ENCODE measurements at regions not wholly inside any gene's neighbourhood (a gene's known extent, or its start where the extent isn't known, plus 50 kb on each side); places are given as distances from the start of the nearest gene placed in this dataset.

GRCh38 chr3:127036209-127037020 is 53.5 kb downstream of the PLXNA1 start:
- Histone ChIP-seq H3K27me3 (no peaks in the 10 kb centered on the region), H3K9ac (ENCODE audit: low read depth in 2 of 2, low read length in 2 of 2) (peak overlapping the region; percentile 19 to 51), H3K27ac (peak overlapping the region; percentile 82), H3K4me1 (peaks cover 26% of the 10 kb centered on the region), H3K9me3 (no peaks in the 10 kb centered on the region), H3K36me3 (no peaks in the 10 kb centered on the region), H3K4me3 (no peak overlapping the region)
- DNase-seq: peak; percentile 64
- TF ChIP-seq CTCF (IDR thresholded peaks at IDR 0.05): no peak
- intact Hi-C loops (cut with DNase I): no loop called here

- no peak for DNase-seq
- Histone ChIP-seq H3K9ac (ENCODE audit: low read depth in 2 of 2, low read length in 2 of 2) (peak overlapping the region in 1 of 2 donors; percentile 51), H3K4me3 (no peak overlapping the region), H3K27ac (peak overlapping the region; percentile 82), H3K9me3 (no peaks in the 10 kb centered on the region), H3K27me3 (no peaks in the 10 kb centered on the region), H3K4me1 (peaks cover 26% of the 10 kb centered on the region), H3K36me3 (no peaks in the 10 kb centered on the region)
- no peak for TF ChIP-seq CTCF (IDR thresholded peaks at IDR 0.05)
- intact Hi-C loops (cut with DNase I): no loop called here
Measured at GRCh38 chr3:127037021-127037400, 54.1 kb downstream of the PLXNA1 start.

- no peak for TF ChIP-seq CTCF (IDR thresholded peaks at IDR 0.05)
- Histone ChIP-seq H3K36me3 (no peaks in the 10 kb centered on the region), H3K27ac (peak overlapping the region; percentile 82), H3K27me3 (no peaks in the 10 kb centered on the region), H3K9me3 (no peaks in the 10 kb centered on the region), H3K4me1 (peaks cover 26% of the 10 kb centered on the region), H3K4me3 (no peak overlapping the region), H3K9ac (ENCODE audit: low read depth in 2 of 2, low read length in 2 of 2) (peak overlapping the region in 1 of 2 donors; percentile 15)
- peak; percentile 85 for DNase-seq
- intact Hi-C loops (cut with DNase I): no loop called here
Measured at GRCh38 chr3:127037418-127037841, 54.5 kb downstream of the PLXNA1 start.

- TF ChIP-seq CTCF (IDR thresholded peaks at IDR 0.05): no peak
- Histone ChIP-seq H3K4me1 (peaks cover 26% of the 10 kb centered on the region), H3K36me3 (no peaks in the 10 kb centered on the region), H3K9ac (ENCODE audit: low read depth in 2 of 2, low read length in 2 of 2) (no peak overlapping the region), H3K27me3 (no peaks in the 10 kb centered on the region), H3K9me3 (no peaks in the 10 kb centered on the region), H3K4me3 (no peak overlapping the region), H3K27ac (no peak overlapping the region)
- intact Hi-C loops (cut with DNase I): no loop called here
- no peak for DNase-seq
Measured at GRCh38 chr3:127037971-127038446, 55.1 kb downstream of the PLXNA1 start.

- no peak for TF ChIP-seq CTCF (IDR thresholded peaks at IDR 0.05)
- intact Hi-C loops (cut with DNase I): no loop called here
- H3K9me3 ChIP-seq: no peaks in the 10 kb centered on the region
- no peaks in the 10 kb centered on the region for H3K27me3 ChIP-seq
- H3K4me3 ChIP-seq: no peak overlapping the region
- H3K27ac ChIP-seq: no peak overlapping the region
- H3K4me1 ChIP-seq: peaks cover 26% of the 10 kb centered on the region
- no peak for DNase-seq
- no peak overlapping the region for H3K9ac ChIP-seq (ENCODE audit: low read depth in 2 of 2, low read length in 2 of 2)
- no peaks in the 10 kb centered on the region for H3K36me3 ChIP-seq
Measured at GRCh38 chr3:127038466-127038865, 55.6 kb downstream of the PLXNA1 start.

Measured in colonic mucosa (tissue), 4 donors.